Middle frontal gyrus (tissue), 1 donor: ENCODE measurements at regions not wholly inside any gene's neighbourhood (a gene's known extent, or its start where the extent isn't known, plus 50 kb on each side); places are given as distances from the start of the nearest gene placed in this dataset.

Experiments used
- DNase-seq: peaks from one replicate; pipeline ENCODE4 v3.0.0-alpha.2; 2015; ENCODE audit warnings: low spot score; ENCODE audit errors: extremely low spot score

- no peak for DNase-seq
Observed at GRCh38 chr5:15209053-15209762, 290.8 kb upstream of the FBXL7 start.

GRCh38 chr5:15206133-15206532, 293.8 kb upstream of the FBXL7 start:
- no peak for DNase-seq

GRCh38 chr5:15203376-15203775, 296.6 kb upstream of the FBXL7 start:
- DNase-seq = no peak

- DNase-seq = no peak
Observed at GRCh38 chr5:15191012-15191411, 309.0 kb upstream of the FBXL7 start.

GRCh38 chr5:15183520-15183919, 311.9 kb upstream of the ANKH start:
- no peak for DNase-seq

- no peak for DNase-seq
Observed at GRCh38 chr5:15170173-15170572, 298.6 kb upstream of the ANKH start.

- DNase-seq = no peak
Observed at GRCh38 chr5:15168358-15168757, 296.8 kb upstream of the ANKH start.

GRCh38 chr5:15160091-15160490, 288.5 kb upstream of the ANKH start:
- no peak for DNase-seq

- no peak for DNase-seq
Observed at GRCh38 chr5:15159606-15160005, 288.0 kb upstream of the ANKH start.

- no peak for DNase-seq
Observed at GRCh38 chr5:15142458-15142857, 270.9 kb upstream of the ANKH start.

GRCh38 chr5:15137414-15137813, 265.8 kb upstream of the ANKH start:
- no peak for DNase-seq

- no peak for DNase-seq
Observed at GRCh38 chr5:15135661-15136060, 264.1 kb upstream of the ANKH start.

- DNase-seq = no peak
Observed at GRCh38 chr5:15133456-15133965, 261.9 kb upstream of the ANKH start.

- no peak for DNase-seq
Observed at GRCh38 chr5:15132816-15133405, 261.3 kb upstream of the ANKH start.

GRCh38 chr5:15131909-15132308, 260.3 kb upstream of the ANKH start:
- no peak for DNase-seq

- no peak for DNase-seq
Observed at GRCh38 chr5:15124871-15125568, 253.4 kb upstream of the ANKH start.

- no peak for DNase-seq
Observed at GRCh38 chr5:15124461-15124860, 252.9 kb upstream of the ANKH start.

GRCh38 chr5:15117688-15118087, 246.1 kb upstream of the ANKH start:
- no peak for DNase-seq

GRCh38 chr5:15116996-15117395, 245.4 kb upstream of the ANKH start:
- no peak for DNase-seq

GRCh38 chr5:15106530-15107283, 235.1 kb upstream of the ANKH start:
- no peak for DNase-seq

- peak; percentile 18 for DNase-seq
Observed at GRCh38 chr5:15105799-15106393, 234.3 kb upstream of the ANKH start.
